ENCODE measurements at regions not wholly inside any gene's neighbourhood (a gene's known extent, or its start where the extent isn't known, plus 50 kb on each side); places are given as distances from the start of the nearest gene placed in this dataset.

GRCh38 chr9:106737516-106737915 lies 125.5 kb upstream of the ZNF462 start:
- no peak overlapping the region for H3K4me3 ChIP-seq (ENCODE audit: low read length)
- no peak for DNase-seq (ENCODE audit: low read depth)

DNA sequence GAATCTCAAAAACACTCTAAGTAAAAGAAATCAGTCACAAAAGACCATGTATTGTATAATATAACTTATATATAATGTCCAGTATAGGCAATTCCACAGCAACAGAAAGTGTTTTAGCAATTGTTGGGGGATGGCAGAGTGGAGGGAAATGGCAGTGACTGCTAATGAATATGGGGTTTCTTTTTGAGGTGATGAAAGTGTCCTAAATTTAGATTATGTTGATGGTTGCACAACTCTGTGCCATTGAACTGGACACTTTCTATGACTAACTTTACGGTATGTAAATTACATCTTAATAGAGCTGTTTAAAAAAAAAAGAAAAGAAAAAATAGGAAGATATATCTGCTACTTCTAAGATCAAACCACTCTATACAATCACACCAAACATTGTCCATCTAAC lies 124.9 kb upstream of the ZNF462 start:
- TF ChIP-seq CTCF (IDR thresholded peaks at IDR 0.05; ENCODE audit: insufficient read depth, low read depth, low read length, missing control alignments), result no peak
- DNase-seq (ENCODE audit: low read depth), result no peak
- no peak overlapping the region for H3K4me3 ChIP-seq (ENCODE audit: low read length)

More at GRCh38 chr9:106737516-106737915, 125.5 kb upstream of the ZNF462 start:
- no peak for TF ChIP-seq CTCF (IDR thresholded peaks at IDR 0.05; ENCODE audit: insufficient read depth, low read depth, low read length, missing control alignments)

GRCh38 chr9:106745457-106745856 lies 117.5 kb upstream of the ZNF462 start:
- TF ChIP-seq CTCF (IDR thresholded peaks at IDR 0.05; ENCODE audit: insufficient read depth, low read depth, low read length, missing control alignments), result no peak
- peak; percentile 56 for DNase-seq (ENCODE audit: low read depth)
- H3K4me3 ChIP-seq (ENCODE audit: low read length), result no peak overlapping the region

- no peak for DNase-seq (ENCODE audit: low read depth)
- TF ChIP-seq CTCF (IDR thresholded peaks at IDR 0.05; ENCODE audit: insufficient read depth, low read depth, low read length, missing control alignments), result no peak
- H3K4me3 ChIP-seq (ENCODE audit: low read length), result no peak overlapping the region
These were observed 117.1 kb upstream of the ZNF462 start for GRCh38 chr9:106745876-106746275.

DNA sequence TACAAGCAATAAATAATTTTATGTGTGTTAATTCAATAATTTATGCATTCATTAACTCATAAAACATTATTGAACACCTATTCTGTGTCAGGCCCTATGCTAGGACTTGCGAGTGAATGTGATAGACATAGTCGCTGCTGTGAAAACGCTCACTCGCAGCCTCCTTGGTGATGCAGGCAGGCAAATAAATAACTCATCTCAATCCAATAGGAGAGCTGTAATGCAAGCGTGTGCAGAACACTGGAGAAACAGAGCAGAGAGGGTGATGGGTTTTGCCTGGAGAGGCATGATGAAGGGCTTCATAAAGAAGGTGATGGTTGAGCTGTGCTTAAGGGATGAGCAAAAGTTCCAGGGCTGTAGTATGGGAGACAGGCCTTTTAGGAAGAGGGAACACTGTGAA lies 111.3 kb upstream of the ZNF462 start:
- DNase-seq (ENCODE audit: low read depth), result no peak
- H3K4me3 ChIP-seq (ENCODE audit: low read length), result no peak overlapping the region
- no peak for TF ChIP-seq CTCF (IDR thresholded peaks at IDR 0.05; ENCODE audit: insufficient read depth, low read depth, low read length, missing control alignments)

DNA sequence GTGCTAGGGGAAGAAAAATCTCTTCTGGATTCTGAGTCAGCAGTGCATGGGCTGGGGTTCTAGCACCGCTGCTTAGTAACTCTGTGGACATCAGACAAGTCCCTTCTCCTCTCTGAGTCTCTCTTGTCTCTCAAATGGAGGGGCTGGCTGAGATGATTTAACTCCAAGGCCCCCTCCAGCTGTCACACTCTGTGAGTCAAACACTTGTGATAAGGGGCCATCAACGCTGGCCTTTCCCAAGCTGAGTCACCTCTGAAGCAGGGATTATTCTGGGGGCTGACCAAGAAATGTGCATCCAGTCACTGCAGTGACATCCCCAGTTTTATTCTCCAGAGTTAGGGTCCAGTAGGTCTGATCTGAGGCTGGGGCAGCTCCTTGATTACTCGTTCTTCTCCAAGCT lies 110.4 kb upstream of the ZNF462 start:
- H3K4me3 ChIP-seq (ENCODE audit: low read length), result no peak overlapping the region
- no peak for TF ChIP-seq CTCF (IDR thresholded peaks at IDR 0.05; ENCODE audit: insufficient read depth, low read depth, low read length, missing control alignments)
- DNase-seq (ENCODE audit: low read depth), result no peak

- TF ChIP-seq CTCF (IDR thresholded peaks at IDR 0.05; ENCODE audit: insufficient read depth, low read depth, low read length, missing control alignments), result no peak
- H3K4me3 ChIP-seq (ENCODE audit: low read length), result no peak overlapping the region
- no peak for DNase-seq (ENCODE audit: low read depth)
These were observed 109.8 kb upstream of the ZNF462 start for GRCh38 chr9:106753155-106753671.

Measured in epithelial cell of esophagus (primary cell).